Stomach (tissue), 4 donors: ENCODE measurements at regions not wholly inside any gene's neighbourhood (a gene's known extent, or its start where the extent isn't known, plus 50 kb on each side); places are given as distances from the start of the nearest gene placed in this dataset.
"Not testable (repeated sequence)": the region's sequence is repeated elsewhere in the genome, so short reads cannot be mapped to it uniquely, and the experiment has no call there.

Experiments
- CTCF ChIP-seq, 7 experiments: fragments of 450-650 bp in 4 of 7; fragments of 200-600 bp in 3 of 7; sonication (generic) in 3 of 7; IDR thresholded peaks; one replicate each; pipeline ENCODE4 v1.5.1; 2016 to 2019; ENCODE audit warnings: antibody characterized with exemption in 7 of 7, control low read depth in 2 of 7, mild to moderate bottlenecking in 1 of 7
- POLR2A ChIP-seq, 4 donors: fragments of 450-650 bp; IDR thresholded peaks; one replicate each; pipeline ENCODE4 v1.6.1; 2016; ENCODE audit warnings: antibody characterized with exemption in 4 of 4, control low read depth in 2 of 4, mild to moderate bottlenecking in 1 of 4, moderate library complexity in 1 of 4
- POLR2AphosphoS5 ChIP-seq, 3 donors: sonication (generic); formaldehyde crosslinking; IDR thresholded peaks; one replicate each; pipeline ENCODE4 v1.6.1; 2016; ENCODE audit warnings: antibody characterized with exemption in 3 of 3

- not testable (repeated sequence) for TF ChIP-seq CTCF, POLR2AphosphoS5, POLR2A (IDR thresholded peaks at IDR 0.05)
Observed at GRCh38 chr13:65675383-65675782, 1554.8 kb downstream of the PCDH9 start.
